GM12878 (cell line): ENCODE measurements at regions not wholly inside any gene's neighbourhood (a gene's known extent, or its start where the extent isn't known, plus 50 kb on each side); places are given as distances from the start of the nearest gene placed in this dataset.

Experiments used
- ATAC-seq: fragments of 200-7000 bp; cut with Tn5 transposase; 3 replicates; pipeline ENCODE4 v1.9.1; 2020; ENCODE audit warnings: mild to moderate bottlenecking, moderate library complexity
- BruUV-seq: library from RNA; stranded (reverse); fragments of 400-500 nt; replicated peaks from 2 replicates; lab custom pipeline; 2021; lab: Mats Ljungman, UMichigan
- CTCF ChIA-PET: fragments of 300-600 bp; sonication (Branson Sonifier 250); formaldehyde crosslinking; extraction: SDS; loops from one replicate; lab custom pipeline; 2021; ENCODE audit warnings: inconsistent platforms; lab: Yijun Ruan, JAX
- POLR2A ChIA-PET: fragments of 350-600 bp; formaldehyde crosslinking; extraction: SDS; loops from one replicate; lab custom pipeline; 2021; ENCODE audit warnings: inconsistent platforms; lab: Charles Lee
- RAD21 ChIA-PET: fragments of 300-600 bp; sonication (Branson Sonifier 250); formaldehyde crosslinking; loops from one replicate; lab custom pipeline; 2023; ENCODE audit warnings: antibody characterized with exemption; ENCODE audit not compliant: unreplicated experiment; lab: Charles Lee
- SMC1A ChIA-PET: fragments of 300-600 bp; sonication (Branson Sonifier 250); formaldehyde crosslinking; loops from one replicate; lab custom pipeline; 2023; ENCODE audit not compliant: unreplicated experiment, uncharacterized antibody; lab: Charles Lee
- DNase-seq: peaks from one replicate; pipeline ENCODE4 v3.0.0-alpha.2; 2011; ENCODE audit warnings: low read depth, low spot score
- FAIRE-seq: peaks from 3 replicates; lab custom pipeline; 2011; peaks lifted over from hg19 to GRCh38; lab: Jason Lieb, UNC
- H2AFZ ChIP-seq: 2 replicates; pipeline ENCODE4 v1.6.0; 2011; ENCODE audit warnings: low read depth, low read length, control low read depth; ENCODE audit not compliant: control insufficient read depth
- H3K27ac ChIP-seq: 2 replicates; pipeline ENCODE4 v1.5.1; 2011; ENCODE audit warnings: control low read depth; ENCODE audit not compliant: control insufficient read depth, insufficient read depth
- H3K27me3 ChIP-seq, 2 experiments: replicated peaks in 1 of 2; 2 replicates each; pipeline versions ENCODE4 v1.6.0 to v1.6.1; 2011; ENCODE audit warnings: low read length in 1 of 2; ENCODE audit not compliant: control insufficient read depth in 2 of 2, insufficient read depth in 2 of 2
- H3K36me3 ChIP-seq, 2 experiments: 2 replicates each; pipeline ENCODE4 v1.5.1; 2011; ENCODE audit warnings: low read length in 1 of 2; ENCODE audit not compliant: control insufficient read depth in 2 of 2, insufficient read depth in 2 of 2
- H3K4me1 ChIP-seq: 2 replicates; pipeline ENCODE4 v1.6.1; 2011; ENCODE audit warnings: mild to moderate bottlenecking, low read length, moderate library complexity, mixed read lengths; ENCODE audit not compliant: control insufficient read depth, insufficient read depth
- H3K4me2 ChIP-seq: 2 replicates; pipeline ENCODE4 v1.6.0; 2011; ENCODE audit warnings: control low read depth; ENCODE audit not compliant: control insufficient read depth, insufficient read depth
- H3K4me3 ChIP-seq: fragments of 200-600 bp; sonication (generic); 2 replicates; pipeline ENCODE4 v1.5.1; 2016
- H3K79me2 ChIP-seq: 2 replicates; pipeline ENCODE4 v1.6.0; 2011; ENCODE audit warnings: low read length; ENCODE audit not compliant: control insufficient read depth, insufficient read depth
- H3K9ac ChIP-seq: 2 replicates; pipeline ENCODE4 v1.8.0; 2011; ENCODE audit warnings: low read length, control low read depth, mixed read lengths; ENCODE audit not compliant: control insufficient read depth, insufficient read depth
- H3K9me3 ChIP-seq: replicated peaks from 3 replicates; pipeline ENCODE4 v1.5.1; 2011; ENCODE audit warnings: mild to moderate bottlenecking, low read length; ENCODE audit not compliant: control insufficient read depth, insufficient read depth
- H4K20me1 ChIP-seq: 2 replicates; pipeline ENCODE4 v1.6.0; 2011; ENCODE audit not compliant: control insufficient read depth, insufficient read depth
- EED ChIP-seq: sonication (generic); IDR thresholded peaks from 2 replicates; pipeline ENCODE4 v1.6.1; 2016; ENCODE audit warnings: antibody characterized with exemption, low read depth
- RBBP5 ChIP-seq: fragments of 200-600 bp; sonication (generic); conservative IDR thresholded peaks from 2 replicates; pipeline ENCODE4 v1.6.1; 2016
- RELB ChIP-seq: fragments of 450-650 bp; IDR thresholded peaks from 2 replicates; pipeline ENCODE4 v1.6.1; 2017; ENCODE audit warnings: low read depth, mild to moderate bottlenecking, moderate library complexity
- TCF3 ChIP-seq: IDR thresholded peaks from 2 replicates; pipeline ENCODE4 v1.6.1; 2012; ENCODE audit warnings: low read depth, mild to moderate bottlenecking, low read length, borderline replicate concordance; ENCODE audit not compliant: insufficient read depth
- WGBS: methylation state at CpG from one replicate; pipeline ENCODE4 v1.1.6; 2016; ENCODE audit warnings: low lambda C conversion rate; ENCODE audit not compliant: insufficient replicate concordance, insufficient coverage; ENCODE audit errors: missing lambda C conversion rate; 5-methylcytosine and 5-hydroxymethylcytosine counted together
- in situ Hi-C: fragments of 300-500 bp; cut with MboI; formaldehyde crosslinking; loops from 9 replicates; pipeline ENCODE4 v1.14.3; 2018; ENCODE audit warnings: mixed read lengths
- intact Hi-C: fragments of 100-400 bp; cut with micrococcal nuclease; formaldehyde crosslinking; loops from one replicate; pipeline ENCODE4 v1.14.2; 2022; ENCODE audit not compliant: unreplicated experiment

- H3K9me3 ChIP-seq: no peaks in the 10 kb centered on the region
Measured at GRCh38 chr15:95647531-95648277, 682.8 kb upstream of the NR2F2 start.

More at GRCh38 chr15:95647531-95648277, 682.8 kb upstream of the NR2F2 start:
- no peaks in the 10 kb centered on the region for H3K36me3 ChIP-seq
- SMC1A ChIA-PET: interaction anchor here (0.7 to 1.3 kb wide), 3 partner anchors 8 to 327 kb away, joined by 3 to 4 read pairs (median 4); no protein-coding TSS in a partner anchor
- 34% methylated on average over 10 of the region's 10 CpGs for WGBS
- H2AFZ ChIP-seq: no peak overlapping the region; the same call in 1 of the 2 replicates
- ATAC-seq: no peak
- no peak overlapping the region for H3K4me2 ChIP-seq
- POLR2A ChIA-PET: interaction anchor here (1.2 kb wide), 1 partner anchor 21 kb away, joined by 3 read pairs; no protein-coding TSS in a partner anchor
- no peak overlapping the region for H3K9ac ChIP-seq
- DNase-seq: no peak
- H4K20me1 ChIP-seq: no peaks in the 10 kb centered on the region
- intact Hi-C loops (no loop called here), in situ Hi-C loops (no loop called here)
- no peaks in the 10 kb centered on the region for H3K79me2 ChIP-seq
- CTCF ChIA-PET: interaction anchor here (0.8 kb wide), 1 partner anchor 15 kb away, joined by 4 read pairs; no protein-coding TSS in a partner anchor
- TF ChIP-seq TCF3 (no peak), RELB (no peak), RBBP5 (no peak), EED (no peak)
- no peak overlapping the region for H3K27ac ChIP-seq
- H3K27me3 ChIP-seq: no peaks in the 10 kb centered on the region
- H3K4me3 ChIP-seq: no peak overlapping the region
- no peaks in the 10 kb centered on the region for H3K4me1 ChIP-seq
- no TSS peak for BruUV-seq
- FAIRE-seq: no peak
- RAD21 ChIA-PET: interaction anchor here (0.7 to 1.3 kb wide), 5 partner anchors 15 to 259 kb away, joined by 3 to 6 read pairs (median 3); no protein-coding TSS in a partner anchor
